H1 (cell line): ENCODE measurements at regions not wholly inside any gene's neighbourhood (a gene's known extent, or its start where the extent isn't known, plus 50 kb on each side); places are given as distances from the start of the nearest gene placed in this dataset.

Experiments
- EZH2 ChIP-seq: fragments of 200-600 bp; sonication (generic); IDR thresholded peaks from 2 replicates; pipeline ENCODE4 v1.7.1; 2012; ENCODE audit warnings: low read depth, mild to moderate bottlenecking, moderate library complexity, low read length, inconsistent platforms; ENCODE audit not compliant: severe bottlenecking

- TF ChIP-seq EZH2: no peak
Measured at GRCh38 chr1:244207935-244208244, 156.8 kb downstream of the ZBTB18 start (continued).
